WTC11 (cell line): ENCODE measurements at regions not wholly inside any gene's neighbourhood (a gene's known extent, or its start where the extent isn't known, plus 50 kb on each side); places are given as distances from the start of the nearest gene placed in this dataset.

Source experiments
- ATAC-seq: fragments of 200-7000 bp; cut with Tn5 transposase; 2 replicates; pipeline ENCODE4 v1.10.0; 2021; ENCODE audit warnings: mild to moderate bottlenecking, moderate library complexity
- CTCF ChIA-PET: fragments of 300-600 bp; sonication (Branson Sonifier 250); formaldehyde crosslinking; loops from one replicate; lab custom pipeline; 2021; ENCODE audit warnings: antibody characterized with exemption; lab: Charles Lee
- POLR2A ChIA-PET: fragments of 350-600 bp; sonication (Branson Sonifier 250); formaldehyde crosslinking; loops from one replicate; lab custom pipeline; 2021; ENCODE audit warnings: antibody characterized with exemption; lab: Charles Lee
- DNase-seq: peaks from one replicate; pipeline ENCODE4 v3.0.0; 2021; ENCODE audit warnings: low spot score
- H3K27ac Mint-ChIP-seq: 2 replicates; pipeline ENCODE4 v1.8.0; 2021; ENCODE audit warnings: mixed read lengths
- H3K27me3 Mint-ChIP-seq: 2 replicates; pipeline ENCODE4 v1.8.0; 2021; ENCODE audit warnings: low read depth, mild to moderate bottlenecking, moderate library complexity, mixed read lengths
- H3K36me3 Mint-ChIP-seq: 2 replicates; pipeline ENCODE4 v1.8.0; 2021; ENCODE audit warnings: mixed read lengths
- H3K4me1 Mint-ChIP-seq: 2 replicates; pipeline ENCODE4 v1.8.0; 2022; ENCODE audit warnings: mixed read lengths
- H3K4me3 Mint-ChIP-seq: 2 replicates; pipeline ENCODE4 v1.8.0; 2021; ENCODE audit warnings: mild to moderate bottlenecking, moderate library complexity, mixed read lengths
- H3K9me3 Mint-ChIP-seq: 2 replicates; pipeline ENCODE4 v1.8.0; 2021; ENCODE audit warnings: mixed read lengths
- JAZF1 ChIP-seq: fragments of 250-450 bp; sonication (Bioruptor Pico); IDR thresholded peaks from 2 replicates; pipeline ENCODE4 v1.9.0; 2021; ENCODE audit warnings: moderate library complexity, mild to moderate bottlenecking, inconsistent platforms
- NFATC4 ChIP-seq: fragments of 250-450 bp; sonication (Bioruptor Pico); IDR thresholded peaks from 2 replicates; pipeline ENCODE4 v1.9.0; 2021; ENCODE audit warnings: mild to moderate bottlenecking
- NFE2L1 ChIP-seq: sonication (generic); formaldehyde crosslinking; IDR thresholded peaks from 2 replicates; pipeline ENCODE4 v1.8.1; 2023; ENCODE audit warnings: missing genetic modification reagents
- NFYB ChIP-seq: sonication (generic); formaldehyde crosslinking; conservative IDR thresholded peaks from 2 replicates; pipeline ENCODE4 v1.8.0; 2022; ENCODE audit warnings: low read depth, missing genetic modification reagents
- TCF7 ChIP-seq: sonication (generic); formaldehyde crosslinking; IDR thresholded peaks from 2 replicates; pipeline ENCODE4 v1.8.0; 2022; ENCODE audit warnings: mild to moderate bottlenecking, low read depth, missing genetic modification reagents, moderate library complexity
- TP53 ChIP-seq: sonication (generic); formaldehyde crosslinking; IDR thresholded peaks from 2 replicates; pipeline ENCODE4 v1.8.1; 2023; ENCODE audit warnings: mild to moderate bottlenecking, missing genetic modification reagents
- ZNF138 ChIP-seq: sonication (generic); formaldehyde crosslinking; conservative IDR thresholded peaks from 2 replicates; pipeline ENCODE4 v1.8.1; 2022; ENCODE audit warnings: mild to moderate bottlenecking, moderate library complexity, missing genetic modification reagents
- ZNF416 ChIP-seq: fragments of 250-450 bp; sonication (Bioruptor Pico); IDR thresholded peaks from 2 replicates; pipeline ENCODE4 v1.9.0; 2021; ENCODE audit warnings: mild to moderate bottlenecking, inconsistent platforms
- TF ChIP-seq, protein P1 (sequence below): sonication (generic); formaldehyde crosslinking; IDR thresholded peaks from 2 replicates; pipeline ENCODE4 v1.8.0; 2023; ENCODE audit warnings: missing genetic modification reagents, mild to moderate bottlenecking, borderline replicate concordance
- TF ChIP-seq, protein P2 (sequence below): sonication (generic); formaldehyde crosslinking; IDR thresholded peaks from 2 replicates; pipeline ENCODE4 v1.8.1; 2023; ENCODE audit warnings: mild to moderate bottlenecking, missing genetic modification reagents, moderate library complexity
- TF ChIP-seq, protein P3 (sequence below): sonication (generic); formaldehyde crosslinking; IDR thresholded peaks from 2 replicates; pipeline ENCODE4 v1.8.1; 2022; ENCODE audit warnings: missing genetic modification reagents, borderline replicate concordance
- TF ChIP-seq, protein P4 (sequence below): sonication (generic); formaldehyde crosslinking; IDR thresholded peaks from 2 replicates; pipeline ENCODE4 v1.8.1; 2022; ENCODE audit warnings: low read depth, missing genetic modification reagents, borderline replicate concordance
- TF ChIP-seq, protein P5 (sequence below): sonication (generic); formaldehyde crosslinking; IDR thresholded peaks from 2 replicates; pipeline ENCODE4 v1.8.1; 2022; ENCODE audit warnings: low read depth, mild to moderate bottlenecking, moderate library complexity, missing genetic modification reagents, borderline replicate concordance
- TF ChIP-seq, protein P6 (sequence below): fragments of 250-450 bp; sonication (Bioruptor Pico); IDR thresholded peaks from 2 replicates; pipeline ENCODE4 v1.9.0; 2021; ENCODE audit warnings: mild to moderate bottlenecking, borderline replicate concordance

DNA sequence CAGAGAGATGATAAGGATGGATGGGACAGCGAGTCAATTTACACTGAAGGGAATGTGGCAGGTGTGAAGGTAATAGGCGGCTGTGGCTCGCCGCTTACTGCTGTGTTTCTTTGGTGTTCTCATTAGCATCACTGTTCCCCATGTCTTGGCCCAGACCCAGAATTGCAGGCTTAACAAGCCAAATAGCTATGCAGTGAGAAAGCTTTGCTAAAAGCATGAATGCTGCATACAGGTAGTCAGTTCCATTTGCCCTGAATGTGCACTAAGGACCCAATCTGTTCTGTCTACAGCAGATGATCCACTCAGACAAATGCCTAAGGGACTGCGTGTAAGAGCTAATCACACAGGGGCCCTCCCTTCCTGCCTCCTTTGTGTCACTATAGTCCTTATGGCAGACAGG lies 262.6 kb downstream of the DCDC2C start (continued):
- TF ChIP-seq, protein P1, sequence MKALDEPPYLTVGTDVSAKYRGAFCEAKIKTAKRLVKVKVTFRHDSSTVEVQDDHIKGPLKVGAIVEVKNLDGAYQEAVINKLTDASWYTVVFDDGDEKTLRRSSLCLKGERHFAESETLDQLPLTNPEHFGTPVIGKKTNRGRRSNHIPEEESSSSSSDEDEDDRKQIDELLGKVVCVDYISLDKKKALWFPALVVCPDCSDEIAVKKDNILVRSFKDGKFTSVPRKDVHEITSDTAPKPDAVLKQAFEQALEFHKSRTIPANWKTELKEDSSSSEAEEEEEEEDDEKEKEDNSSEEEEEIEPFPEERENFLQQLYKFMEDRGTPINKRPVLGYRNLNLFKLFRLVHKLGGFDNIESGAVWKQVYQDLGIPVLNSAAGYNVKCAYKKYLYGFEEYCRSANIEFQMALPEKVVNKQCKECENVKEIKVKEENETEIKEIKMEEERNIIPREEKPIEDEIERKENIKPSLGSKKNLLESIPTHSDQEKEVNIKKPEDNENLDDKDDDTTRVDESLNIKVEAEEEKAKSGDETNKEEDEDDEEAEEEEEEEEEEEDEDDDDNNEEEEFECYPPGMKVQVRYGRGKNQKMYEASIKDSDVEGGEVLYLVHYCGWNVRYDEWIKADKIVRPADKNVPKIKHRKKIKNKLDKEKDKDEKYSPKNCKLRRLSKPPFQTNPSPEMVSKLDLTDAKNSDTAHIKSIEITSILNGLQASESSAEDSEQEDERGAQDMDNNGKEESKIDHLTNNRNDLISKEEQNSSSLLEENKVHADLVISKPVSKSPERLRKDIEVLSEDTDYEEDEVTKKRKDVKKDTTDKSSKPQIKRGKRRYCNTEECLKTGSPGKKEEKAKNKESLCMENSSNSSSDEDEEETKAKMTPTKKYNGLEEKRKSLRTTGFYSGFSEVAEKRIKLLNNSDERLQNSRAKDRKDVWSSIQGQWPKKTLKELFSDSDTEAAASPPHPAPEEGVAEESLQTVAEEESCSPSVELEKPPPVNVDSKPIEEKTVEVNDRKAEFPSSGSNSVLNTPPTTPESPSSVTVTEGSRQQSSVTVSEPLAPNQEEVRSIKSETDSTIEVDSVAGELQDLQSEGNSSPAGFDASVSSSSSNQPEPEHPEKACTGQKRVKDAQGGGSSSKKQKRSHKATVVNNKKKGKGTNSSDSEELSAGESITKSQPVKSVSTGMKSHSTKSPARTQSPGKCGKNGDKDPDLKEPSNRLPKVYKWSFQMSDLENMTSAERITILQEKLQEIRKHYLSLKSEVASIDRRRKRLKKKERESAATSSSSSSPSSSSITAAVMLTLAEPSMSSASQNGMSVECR (CRISPR knock-in tag), result no peak
- TF ChIP-seq ZNF138 (CRISPR knock-in tag) (no peak), TCF7 (CRISPR knock-in tag) (no peak), NFATC4 (CRISPR knock-in tag) (no peak), ZNF416 (CRISPR knock-in tag) (no peak), NFE2L1 (no peak), TP53 (CRISPR knock-in tag) (no peak)
- TF ChIP-seq, protein P2, sequence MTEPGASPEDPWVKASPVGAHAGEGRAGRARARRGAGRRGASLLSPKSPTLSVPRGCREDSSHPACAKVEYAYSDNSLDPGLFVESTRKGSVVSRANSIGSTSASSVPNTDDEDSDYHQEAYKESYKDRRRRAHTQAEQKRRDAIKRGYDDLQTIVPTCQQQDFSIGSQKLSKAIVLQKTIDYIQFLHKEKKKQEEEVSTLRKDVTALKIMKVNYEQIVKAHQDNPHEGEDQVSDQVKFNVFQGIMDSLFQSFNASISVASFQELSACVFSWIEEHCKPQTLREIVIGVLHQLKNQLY (CRISPR knock-in tag), result no peak
- TF ChIP-seq, protein P3, sequence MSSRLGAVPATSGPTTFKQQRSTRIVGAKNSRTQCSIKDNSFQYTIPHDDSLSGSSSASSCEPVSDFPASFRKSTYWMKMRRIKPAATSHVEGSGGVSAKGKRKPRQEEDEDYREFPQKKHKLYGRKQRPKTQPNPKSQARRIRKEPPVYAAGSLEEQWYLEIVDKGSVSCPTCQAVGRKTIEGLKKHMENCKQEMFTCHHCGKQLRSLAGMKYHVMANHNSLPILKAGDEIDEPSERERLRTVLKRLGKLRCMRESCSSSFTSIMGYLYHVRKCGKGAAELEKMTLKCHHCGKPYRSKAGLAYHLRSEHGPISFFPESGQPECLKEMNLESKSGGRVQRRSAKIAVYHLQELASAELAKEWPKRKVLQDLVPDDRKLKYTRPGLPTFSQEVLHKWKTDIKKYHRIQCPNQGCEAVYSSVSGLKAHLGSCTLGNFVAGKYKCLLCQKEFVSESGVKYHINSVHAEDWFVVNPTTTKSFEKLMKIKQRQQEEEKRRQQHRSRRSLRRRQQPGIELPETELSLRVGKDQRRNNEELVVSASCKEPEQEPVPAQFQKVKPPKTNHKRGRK (CRISPR knock-in tag), result no peak
- TF ChIP-seq, protein P4, sequence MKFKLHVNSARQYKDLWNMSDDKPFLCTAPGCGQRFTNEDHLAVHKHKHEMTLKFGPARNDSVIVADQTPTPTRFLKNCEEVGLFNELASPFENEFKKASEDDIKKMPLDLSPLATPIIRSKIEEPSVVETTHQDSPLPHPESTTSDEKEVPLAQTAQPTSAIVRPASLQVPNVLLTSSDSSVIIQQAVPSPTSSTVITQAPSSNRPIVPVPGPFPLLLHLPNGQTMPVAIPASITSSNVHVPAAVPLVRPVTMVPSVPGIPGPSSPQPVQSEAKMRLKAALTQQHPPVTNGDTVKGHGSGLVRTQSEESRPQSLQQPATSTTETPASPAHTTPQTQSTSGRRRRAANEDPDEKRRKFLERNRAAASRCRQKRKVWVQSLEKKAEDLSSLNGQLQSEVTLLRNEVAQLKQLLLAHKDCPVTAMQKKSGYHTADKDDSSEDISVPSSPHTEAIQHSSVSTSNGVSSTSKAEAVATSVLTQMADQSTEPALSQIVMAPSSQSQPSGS (CRISPR knock-in tag), result no peak

DNA sequence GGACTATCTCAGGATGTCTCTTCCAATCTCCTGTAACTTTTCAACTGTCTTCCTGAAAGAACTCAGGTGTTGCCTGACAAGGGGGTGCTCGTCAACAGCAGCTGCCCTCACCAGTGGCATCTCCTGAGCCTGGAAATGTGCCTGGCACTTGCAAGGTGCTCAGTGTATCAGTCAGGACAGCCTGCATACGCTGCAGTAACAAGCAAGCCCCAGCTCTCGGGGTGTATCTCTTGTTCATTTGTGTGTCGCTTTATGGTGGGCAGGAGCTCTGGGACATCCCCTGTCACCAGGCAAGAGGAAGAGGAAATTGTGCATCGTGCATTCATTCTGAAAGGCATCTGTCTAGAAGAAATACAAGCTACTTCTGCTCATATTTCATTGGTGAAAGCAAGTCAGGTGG lies 263.1 kb downstream of the DCDC2C start:
- Mint-ChIP-seq H3K36me3 (peaks cover 63% of the 10 kb centered on the region), H3K27ac (no peak overlapping the region), H3K27me3 (peaks cover 5% of the 10 kb centered on the region; the same call in 1 of the 2 replicates), H3K9me3 (peaks cover 60% of the 10 kb centered on the region), H3K4me1 (no peaks in the 10 kb centered on the region), H3K4me3 (no peak overlapping the region)
- DNase-seq (no peak), ATAC-seq (no peak)
- ChIA-PET CTCF (no interaction called here), POLR2A (no interaction called here)
- TF ChIP-seq, protein P5, sequence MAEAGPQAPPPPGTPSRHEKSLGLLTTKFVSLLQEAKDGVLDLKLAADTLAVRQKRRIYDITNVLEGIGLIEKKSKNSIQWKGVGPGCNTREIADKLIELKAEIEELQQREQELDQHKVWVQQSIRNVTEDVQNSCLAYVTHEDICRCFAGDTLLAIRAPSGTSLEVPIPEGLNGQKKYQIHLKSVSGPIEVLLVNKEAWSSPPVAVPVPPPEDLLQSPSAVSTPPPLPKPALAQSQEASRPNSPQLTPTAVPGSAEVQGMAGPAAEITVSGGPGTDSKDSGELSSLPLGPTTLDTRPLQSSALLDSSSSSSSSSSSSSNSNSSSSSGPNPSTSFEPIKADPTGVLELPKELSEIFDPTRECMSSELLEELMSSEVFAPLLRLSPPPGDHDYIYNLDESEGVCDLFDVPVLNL (CRISPR knock-in tag), result no peak
- TF ChIP-seq, protein P1 (CRISPR knock-in tag), result no peak
- TF ChIP-seq, protein P3 (CRISPR knock-in tag), result no peak
- TF ChIP-seq TP53 (CRISPR knock-in tag) (no peak), NFYB (no peak), JAZF1 (no peak)
- TF ChIP-seq, protein P6, sequence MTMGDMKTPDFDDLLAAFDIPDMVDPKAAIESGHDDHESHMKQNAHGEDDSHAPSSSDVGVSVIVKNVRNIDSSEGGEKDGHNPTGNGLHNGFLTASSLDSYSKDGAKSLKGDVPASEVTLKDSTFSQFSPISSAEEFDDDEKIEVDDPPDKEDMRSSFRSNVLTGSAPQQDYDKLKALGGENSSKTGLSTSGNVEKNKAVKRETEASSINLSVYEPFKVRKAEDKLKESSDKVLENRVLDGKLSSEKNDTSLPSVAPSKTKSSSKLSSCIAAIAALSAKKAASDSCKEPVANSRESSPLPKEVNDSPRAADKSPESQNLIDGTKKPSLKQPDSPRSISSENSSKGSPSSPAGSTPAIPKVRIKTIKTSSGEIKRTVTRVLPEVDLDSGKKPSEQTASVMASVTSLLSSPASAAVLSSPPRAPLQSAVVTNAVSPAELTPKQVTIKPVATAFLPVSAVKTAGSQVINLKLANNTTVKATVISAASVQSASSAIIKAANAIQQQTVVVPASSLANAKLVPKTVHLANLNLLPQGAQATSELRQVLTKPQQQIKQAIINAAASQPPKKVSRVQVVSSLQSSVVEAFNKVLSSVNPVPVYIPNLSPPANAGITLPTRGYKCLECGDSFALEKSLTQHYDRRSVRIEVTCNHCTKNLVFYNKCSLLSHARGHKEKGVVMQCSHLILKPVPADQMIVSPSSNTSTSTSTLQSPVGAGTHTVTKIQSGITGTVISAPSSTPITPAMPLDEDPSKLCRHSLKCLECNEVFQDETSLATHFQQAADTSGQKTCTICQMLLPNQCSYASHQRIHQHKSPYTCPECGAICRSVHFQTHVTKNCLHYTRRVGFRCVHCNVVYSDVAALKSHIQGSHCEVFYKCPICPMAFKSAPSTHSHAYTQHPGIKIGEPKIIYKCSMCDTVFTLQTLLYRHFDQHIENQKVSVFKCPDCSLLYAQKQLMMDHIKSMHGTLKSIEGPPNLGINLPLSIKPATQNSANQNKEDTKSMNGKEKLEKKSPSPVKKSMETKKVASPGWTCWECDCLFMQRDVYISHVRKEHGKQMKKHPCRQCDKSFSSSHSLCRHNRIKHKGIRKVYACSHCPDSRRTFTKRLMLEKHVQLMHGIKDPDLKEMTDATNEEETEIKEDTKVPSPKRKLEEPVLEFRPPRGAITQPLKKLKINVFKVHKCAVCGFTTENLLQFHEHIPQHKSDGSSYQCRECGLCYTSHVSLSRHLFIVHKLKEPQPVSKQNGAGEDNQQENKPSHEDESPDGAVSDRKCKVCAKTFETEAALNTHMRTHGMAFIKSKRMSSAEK (CRISPR knock-in tag), result no peak
